ENCODE measurements at regions not wholly inside any gene's neighbourhood (a gene's known extent, or its start where the extent isn't known, plus 50 kb on each side); places are given as distances from the start of the nearest gene placed in this dataset.

- H3K4me3 ChIP-seq (ENCODE audit: low read depth, low read length): no peak overlapping the region
- no peak for DNase-seq (ENCODE audit: low read depth)
- TF ChIP-seq CTCF (IDR thresholded peaks at IDR 0.05; ENCODE audit: low read depth, low read length, missing control alignments): no peak
Observed at GRCh38 chr13:26829716-26830115, 69.1 kb upstream of the GPR12 start.

GRCh38 chr13:26824581-26824980 is 64.0 kb upstream of the GPR12 start:
- no peak overlapping the region for H3K4me3 ChIP-seq (ENCODE audit: low read depth, low read length)
- no peak for DNase-seq (ENCODE audit: low read depth)
- no peak for TF ChIP-seq CTCF (IDR thresholded peaks at IDR 0.05; ENCODE audit: low read depth, low read length, missing control alignments)

- TF ChIP-seq CTCF (IDR thresholded peaks at IDR 0.05; ENCODE audit: low read depth, low read length, missing control alignments): no peak
Observed at GRCh38 chr13:26822146-26822545, 61.6 kb upstream of the GPR12 start.

GRCh38 chr13:26821672-26822071 is 61.1 kb upstream of the GPR12 start:
- DNase-seq (ENCODE audit: low read depth): no peak
- TF ChIP-seq CTCF (IDR thresholded peaks at IDR 0.05; ENCODE audit: low read depth, low read length, missing control alignments): no peak

More at GRCh38 chr13:26822146-26822545, 61.6 kb upstream of the GPR12 start:
- DNase-seq (ENCODE audit: low read depth): no peak
- H3K4me3 ChIP-seq (ENCODE audit: low read depth, low read length): no peak overlapping the region

GRCh38 chr13:26820871-26821270 is 60.3 kb upstream of the GPR12 start:
- TF ChIP-seq CTCF (IDR thresholded peaks at IDR 0.05; ENCODE audit: low read depth, low read length, missing control alignments): no peak
- no peak for DNase-seq (ENCODE audit: low read depth)
- no peak overlapping the region for H3K4me3 ChIP-seq (ENCODE audit: low read depth, low read length)

More at GRCh38 chr13:26821672-26822071, 61.1 kb upstream of the GPR12 start:
- H3K4me3 ChIP-seq (ENCODE audit: low read depth, low read length): no peak overlapping the region

GRCh38 chr13:26819046-26819445 is 58.5 kb upstream of the GPR12 start:
- no peak for TF ChIP-seq CTCF (IDR thresholded peaks at IDR 0.05; ENCODE audit: low read depth, low read length, missing control alignments)
- no peak overlapping the region for H3K4me3 ChIP-seq (ENCODE audit: low read depth, low read length)
- no peak for DNase-seq (ENCODE audit: low read depth)

- DNase-seq (ENCODE audit: low read depth): no peak
- no peak for TF ChIP-seq CTCF (IDR thresholded peaks at IDR 0.05; ENCODE audit: low read depth, low read length, missing control alignments)
- no peak overlapping the region for H3K4me3 ChIP-seq (ENCODE audit: low read depth, low read length)
Observed at GRCh38 chr13:26816881-26817280, 56.3 kb upstream of the GPR12 start.
